Activated CD8-positive, alpha-beta memory T cell treated with anti-CD3 and anti-CD28 coated beads, Interleukin-2, amount 10 ng/mL, durations not matched to agents 7 days and 5 days (primary cell): ENCODE measurements at regions not wholly inside any gene's neighbourhood (a gene's known extent, or its start where the extent isn't known, plus 50 kb on each side); places are given as distances from the start of the nearest gene placed in this dataset.

Source experiments
- ATAC-seq: fragments of 150-1000 bp; cut with Tn5 transposase; one replicate; pipeline ENCODE4 v1.10.0; 2021; ENCODE audit warnings: moderate library complexity
- CTCF ChIA-PET: fragments of 350-600 bp; sonication (Branson Sonifier 250); formaldehyde crosslinking; loops from one replicate; lab custom pipeline; 2021; ENCODE audit warnings: antibody characterized with exemption; lab: Charles Lee
- DNase-seq: peaks from one replicate; pipeline ENCODE4 v3.0.0-alpha.2; 2020
- H3K27ac Mint-ChIP-seq: one replicate; pipeline ENCODE4 v1.8.0; 2021; ENCODE audit warnings: mild to moderate bottlenecking, mixed read lengths
- H3K27me3 Mint-ChIP-seq: one replicate; pipeline ENCODE4 v1.8.0; 2021; ENCODE audit warnings: mixed read lengths
- H3K36me3 Mint-ChIP-seq: one replicate; pipeline ENCODE4 v1.8.0; 2021; ENCODE audit warnings: mild to moderate bottlenecking, mixed read lengths
- H3K4me1 Mint-ChIP-seq: one replicate; pipeline ENCODE4 v1.8.0; 2021; ENCODE audit warnings: mixed read lengths
- H3K4me3 Mint-ChIP-seq: one replicate; pipeline ENCODE4 v1.8.0; 2021; ENCODE audit warnings: mild to moderate bottlenecking, moderate library complexity, mixed read lengths
- H3K9me3 Mint-ChIP-seq: one replicate; pipeline ENCODE4 v1.8.0; 2022; ENCODE audit warnings: low read depth, mixed read lengths

GRCh38 chr12:89984846-89985245 is 276.2 kb upstream of the ATP2B1 start:
- ATAC-seq (no peak), DNase-seq (no peak)
- Mint-ChIP-seq H3K27ac (no peak overlapping the region), H3K4me1 (peaks cover 9% of the 10 kb centered on the region), H3K36me3 (no peaks in the 10 kb centered on the region), H3K27me3 (no peaks in the 10 kb centered on the region), H3K9me3 (no peaks in the 10 kb centered on the region), H3K4me3 (no peak overlapping the region)
- CTCF ChIA-PET, result interaction anchor here (0.6 kb wide), 2 partner anchors 17 to 94 kb away, joined by 3 read pairs; no protein-coding TSS in a partner anchor

- peaks cover 9% of the 10 kb centered on the region for H3K4me1 Mint-ChIP-seq
- H3K27ac Mint-ChIP-seq, result no peak overlapping the region
- H3K27me3 Mint-ChIP-seq, result no peaks in the 10 kb centered on the region
- H3K4me3 Mint-ChIP-seq, result no peak overlapping the region
- ATAC-seq, result no peak
- H3K9me3 Mint-ChIP-seq, result no peaks in the 10 kb centered on the region
- H3K36me3 Mint-ChIP-seq, result no peaks in the 10 kb centered on the region
- CTCF ChIA-PET, result no interaction called here
- DNase-seq, result no peak
These were observed 275.0 kb upstream of the ATP2B1 start for GRCh38 chr12:89983622-89984021.

DNA sequence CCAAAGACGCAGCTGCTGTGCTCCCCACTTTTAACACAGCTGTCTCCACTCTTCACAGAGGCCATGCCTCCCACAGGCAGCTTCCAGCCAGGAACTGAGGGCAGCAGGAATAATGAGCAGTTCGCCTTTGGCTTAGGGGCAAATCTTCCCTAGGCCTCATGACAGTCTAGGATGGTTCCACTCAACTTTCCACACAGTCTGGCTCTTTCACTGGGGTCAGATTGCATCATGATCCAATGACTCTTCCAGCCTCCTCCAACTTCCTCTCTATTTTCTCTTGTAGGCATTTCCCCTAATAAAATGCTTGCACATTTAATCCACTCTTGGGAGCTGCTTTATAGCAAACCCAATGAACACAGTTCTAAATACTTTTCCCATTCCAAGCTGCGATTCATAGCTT is 271.6 kb upstream of the ATP2B1 start:
- ATAC-seq (no peak), DNase-seq (no peak)
- Mint-ChIP-seq H3K27me3 (no peaks in the 10 kb centered on the region), H3K9me3 (no peaks in the 10 kb centered on the region), H3K36me3 (peaks cover 1% of the 10 kb centered on the region), H3K27ac (no peak overlapping the region), H3K4me1 (peaks cover 11% of the 10 kb centered on the region), H3K4me3 (no peak overlapping the region)
- CTCF ChIA-PET, result no interaction called here

- no peak overlapping the region for H3K27ac Mint-ChIP-seq
- H3K9me3 Mint-ChIP-seq, result no peaks in the 10 kb centered on the region
- ATAC-seq (no peak), DNase-seq (no peak)
- peaks cover 11% of the 10 kb centered on the region for H3K4me1 Mint-ChIP-seq
- H3K4me3 Mint-ChIP-seq, result no peak overlapping the region
- CTCF ChIA-PET, result interaction anchor here (1.1 kb wide), 1 partner anchor 9 kb away, joined by 3 read pairs; no protein-coding TSS in a partner anchor
- H3K36me3 Mint-ChIP-seq, result peaks cover 1% of the 10 kb centered on the region
- H3K27me3 Mint-ChIP-seq, result no peaks in the 10 kb centered on the region
These were observed 268.9 kb upstream of the ATP2B1 start for GRCh38 chr12:89977405-89978085.

- ATAC-seq (no peak), DNase-seq (no peak)
- no peaks in the 10 kb centered on the region for H3K9me3 Mint-ChIP-seq
- peaks cover 1% of the 10 kb centered on the region for H3K36me3 Mint-ChIP-seq
- peaks cover 11% of the 10 kb centered on the region for H3K4me1 Mint-ChIP-seq
- H3K4me3 Mint-ChIP-seq, result no peak overlapping the region
- CTCF ChIA-PET, result interaction anchor here (1.1 kb wide), 1 partner anchor 9 kb away, joined by 3 read pairs; no protein-coding TSS in a partner anchor
- no peaks in the 10 kb centered on the region for H3K27me3 Mint-ChIP-seq
- H3K27ac Mint-ChIP-seq, result no peak overlapping the region
These were observed 268.2 kb upstream of the ATP2B1 start for GRCh38 chr12:89976866-89977265.

DNA sequence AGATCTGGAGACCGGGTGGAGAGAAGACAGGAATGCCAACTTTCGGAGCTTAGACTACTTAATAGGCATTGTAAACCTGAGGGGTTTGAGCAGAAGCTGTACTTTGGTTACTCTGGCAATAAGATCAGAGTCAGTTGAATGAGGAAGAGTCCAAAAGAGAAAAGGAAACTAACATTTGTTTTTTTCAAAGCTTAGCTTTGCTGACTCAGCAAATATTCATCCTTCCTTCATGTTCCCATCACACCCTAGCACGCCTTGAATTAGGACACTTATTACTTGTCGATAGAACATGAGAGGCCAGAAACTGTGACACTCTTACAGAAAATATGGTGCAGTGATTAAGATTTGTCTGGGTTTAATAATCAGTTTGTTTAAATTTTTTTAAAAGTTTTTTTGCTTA is 266.9 kb upstream of the ATP2B1 start:
- Mint-ChIP-seq H3K9me3 (no peaks in the 10 kb centered on the region), H3K27me3 (no peaks in the 10 kb centered on the region), H3K36me3 (peaks cover 1% of the 10 kb centered on the region), H3K4me1 (peaks cover 6% of the 10 kb centered on the region), H3K27ac (no peak overlapping the region), H3K4me3 (no peak overlapping the region)
- no peak for ATAC-seq
- no peak for DNase-seq
- CTCF ChIA-PET, result interaction anchor here (1.0 kb wide), 1 partner anchor 15 kb away, joined by 3 read pairs; no protein-coding TSS in a partner anchor

DNA sequence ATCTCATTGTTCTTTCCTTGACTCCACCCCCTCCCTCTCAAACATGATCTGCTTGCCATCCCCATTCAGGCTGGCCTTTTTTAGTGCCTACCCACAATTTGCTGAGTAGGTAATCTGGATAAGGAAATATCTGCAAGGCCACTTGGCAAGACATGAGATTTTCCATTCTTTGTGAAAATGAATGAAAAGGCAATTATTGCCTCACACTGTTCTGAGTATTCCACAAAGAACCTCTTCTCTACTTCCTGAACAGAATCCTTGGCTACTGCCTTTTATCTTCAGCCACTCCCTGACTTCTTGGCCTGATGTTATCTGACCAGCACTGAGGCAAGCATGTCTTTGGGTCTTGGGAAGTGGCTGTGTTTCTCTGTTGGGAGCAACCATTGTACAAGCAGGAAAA is 263.2 kb upstream of the ATP2B1 start:
- Mint-ChIP-seq H3K4me1 (peaks cover 6% of the 10 kb centered on the region), H3K4me3 (no peak overlapping the region), H3K9me3 (no peaks in the 10 kb centered on the region), H3K36me3 (peaks cover 1% of the 10 kb centered on the region), H3K27me3 (no peaks in the 10 kb centered on the region), H3K27ac (no peak overlapping the region)
- CTCF ChIA-PET, result no interaction called here
- no peak for DNase-seq
- ATAC-seq, result no peak

GRCh38 chr12:89970722-89971121 is 262.1 kb upstream of the ATP2B1 start:
- DNase-seq, result no peak
- no peak overlapping the region for H3K27ac Mint-ChIP-seq
- no peaks in the 10 kb centered on the region for H3K9me3 Mint-ChIP-seq
- H3K36me3 Mint-ChIP-seq, result peaks cover 1% of the 10 kb centered on the region
- no peak for ATAC-seq
- no peaks in the 10 kb centered on the region for H3K27me3 Mint-ChIP-seq
- H3K4me3 Mint-ChIP-seq, result no peak overlapping the region
- CTCF ChIA-PET, result no interaction called here
- peaks cover 6% of the 10 kb centered on the region for H3K4me1 Mint-ChIP-seq

DNA sequence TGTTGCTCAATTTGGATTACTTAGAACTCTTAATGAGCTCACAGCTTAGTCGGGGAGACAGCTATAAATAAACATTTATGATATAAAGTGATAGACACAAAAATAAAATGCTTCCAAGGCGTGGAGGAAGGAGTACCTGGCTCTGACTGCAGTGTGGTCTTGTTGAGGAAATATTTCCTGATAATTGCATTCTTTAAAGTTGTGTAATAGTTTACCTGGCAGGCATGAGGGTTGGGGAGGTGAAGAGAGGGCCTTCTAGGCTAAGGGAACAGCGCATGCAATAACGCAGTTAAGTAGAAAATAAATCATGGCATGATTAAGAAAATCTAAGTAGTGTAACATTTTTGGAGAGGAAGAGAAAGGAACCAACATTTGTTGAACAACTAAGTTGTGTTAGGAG is 260.5 kb upstream of the ATP2B1 start:
- H3K27me3 Mint-ChIP-seq, result no peaks in the 10 kb centered on the region
- H3K4me3 Mint-ChIP-seq, result no peak overlapping the region
- CTCF ChIA-PET, result interaction anchor here (1.4 kb wide), 1 partner anchor 9 kb away, joined by 5 read pairs; no protein-coding TSS in a partner anchor
- H3K9me3 Mint-ChIP-seq, result no peaks in the 10 kb centered on the region
- H3K36me3 Mint-ChIP-seq, result no peaks in the 10 kb centered on the region
- DNase-seq (no peak), ATAC-seq (no peak)
- H3K4me1 Mint-ChIP-seq, result peaks cover 4% of the 10 kb centered on the region
- H3K27ac Mint-ChIP-seq, result no peak overlapping the region

DNA sequence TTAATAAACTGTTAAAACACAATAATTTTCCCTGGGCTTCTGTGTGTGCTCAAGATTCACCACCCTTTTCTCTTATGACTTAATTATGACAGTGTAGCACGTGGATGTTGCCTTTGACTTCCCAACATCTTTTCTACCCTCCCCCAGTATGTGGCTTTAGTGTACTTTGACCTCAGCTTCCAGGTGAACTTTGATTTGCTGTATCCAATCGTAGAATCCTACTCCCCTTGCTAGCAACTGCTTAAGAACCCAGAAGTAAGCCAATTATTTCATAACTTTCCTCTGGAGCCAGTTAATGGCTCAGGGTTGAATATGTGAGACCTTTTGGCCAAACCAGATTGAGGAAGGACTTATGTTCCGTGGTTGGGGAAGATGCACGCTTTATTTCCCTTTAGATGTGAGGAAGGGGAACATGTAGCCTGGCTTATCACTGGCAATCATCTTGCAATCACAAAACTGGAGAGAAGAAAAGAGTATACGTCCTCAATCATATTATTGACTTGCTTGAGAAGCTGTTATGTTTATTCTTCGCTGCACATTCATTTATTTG is 259.6 kb upstream of the ATP2B1 start:
- Mint-ChIP-seq H3K36me3 (no peaks in the 10 kb centered on the region), H3K4me1 (peaks cover 4% of the 10 kb centered on the region), H3K27me3 (no peaks in the 10 kb centered on the region), H3K27ac (no peak overlapping the region), H3K4me3 (no peak overlapping the region), H3K9me3 (no peaks in the 10 kb centered on the region)
- DNase-seq (no peak), ATAC-seq (no peak)
- CTCF ChIA-PET, result interaction anchor here (0.8 to 1.4 kb wide), 2 partner anchors 8 to 9 kb away, joined by 3 to 5 read pairs; no protein-coding TSS in a partner anchor

GRCh38 chr12:89966495-89967240 is 258.0 kb upstream of the ATP2B1 start:
- CTCF ChIA-PET, result no interaction called here
- H3K27me3 Mint-ChIP-seq, result no peaks in the 10 kb centered on the region
- H3K9me3 Mint-ChIP-seq, result no peaks in the 10 kb centered on the region
- no peak overlapping the region for H3K4me3 Mint-ChIP-seq
- ATAC-seq (no peak), DNase-seq (no peak)
- H3K36me3 Mint-ChIP-seq, result no peaks in the 10 kb centered on the region
- peaks cover 3% of the 10 kb centered on the region for H3K4me1 Mint-ChIP-seq
- no peak overlapping the region for H3K27ac Mint-ChIP-seq

DNA sequence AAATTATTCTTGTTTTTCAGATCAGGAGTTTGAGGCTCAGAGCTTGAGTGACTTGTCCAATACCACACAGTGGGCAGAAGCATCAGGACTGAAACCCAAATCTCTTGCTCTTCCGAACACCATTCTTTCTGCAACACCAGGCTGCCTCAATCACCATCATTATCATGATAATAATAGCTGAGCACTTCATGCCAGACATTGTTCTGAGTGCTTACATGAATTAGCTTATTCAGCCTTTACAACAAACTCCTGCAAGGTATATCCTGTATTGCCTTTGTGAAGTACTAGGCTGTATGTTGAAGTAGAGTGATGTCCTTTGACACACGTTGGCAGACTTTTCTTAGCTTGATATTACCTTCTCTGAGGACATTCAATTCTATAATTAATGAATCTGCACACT is 257.4 kb upstream of the ATP2B1 start:
- CTCF ChIA-PET, result no interaction called here
- Mint-ChIP-seq H3K9me3 (no peaks in the 10 kb centered on the region), H3K4me1 (no peaks in the 10 kb centered on the region), H3K27me3 (no peaks in the 10 kb centered on the region), H3K36me3 (no peaks in the 10 kb centered on the region), H3K4me3 (no peak overlapping the region), H3K27ac (no peak overlapping the region)
- no peak for ATAC-seq
- no peak for DNase-seq

DNA sequence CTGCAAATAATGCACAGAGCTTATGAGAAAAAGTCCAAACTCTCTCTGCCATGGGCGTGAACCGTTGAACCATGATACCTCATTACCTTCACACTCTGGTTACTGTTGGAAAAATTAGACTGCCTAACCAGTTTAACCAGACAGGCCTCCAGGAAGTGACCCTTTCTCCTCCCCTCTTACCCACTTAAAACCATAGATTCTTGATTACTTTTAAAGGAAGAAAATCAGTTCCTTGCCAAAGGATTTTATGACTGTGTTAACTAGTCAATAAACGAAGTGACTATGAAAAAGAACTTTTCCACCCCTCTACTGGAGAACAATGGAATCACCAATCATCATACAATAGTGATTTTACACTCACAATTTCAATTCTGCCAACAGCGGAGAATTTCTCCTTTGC is 254.0 kb upstream of the ATP2B1 start:
- no peak overlapping the region for H3K4me3 Mint-ChIP-seq
- H3K36me3 Mint-ChIP-seq, result no peaks in the 10 kb centered on the region
- no peak overlapping the region for H3K27ac Mint-ChIP-seq
- peaks cover 10% of the 10 kb centered on the region for H3K4me1 Mint-ChIP-seq
- DNase-seq, result no peak
- no peaks in the 10 kb centered on the region for H3K27me3 Mint-ChIP-seq
- ATAC-seq, result no peak
- CTCF ChIA-PET, result no interaction called here
- H3K9me3 Mint-ChIP-seq, result no peaks in the 10 kb centered on the region
